ENCODE measurements at regions not wholly inside any gene's neighbourhood (a gene's known extent, or its start where the extent isn't known, plus 50 kb on each side); places are given as distances from the start of the nearest gene placed in this dataset.

- Mint-ChIP-seq H3K36me3 (ENCODE audit: low read depth) (no peaks in the 10 kb centered on the region), H3K9me3 (no peaks in the 10 kb centered on the region), H3K4me1 (ENCODE audit: low read depth) (no peaks in the 10 kb centered on the region), H3K4me3 (no peak overlapping the region), H3K27me3 (peaks cover 25% of the 10 kb centered on the region), H3K27ac (no peak overlapping the region)
Observed at GRCh38 chr18:57991552-57991951, 52.5 kb upstream of the NEDD4L start.

DNA sequence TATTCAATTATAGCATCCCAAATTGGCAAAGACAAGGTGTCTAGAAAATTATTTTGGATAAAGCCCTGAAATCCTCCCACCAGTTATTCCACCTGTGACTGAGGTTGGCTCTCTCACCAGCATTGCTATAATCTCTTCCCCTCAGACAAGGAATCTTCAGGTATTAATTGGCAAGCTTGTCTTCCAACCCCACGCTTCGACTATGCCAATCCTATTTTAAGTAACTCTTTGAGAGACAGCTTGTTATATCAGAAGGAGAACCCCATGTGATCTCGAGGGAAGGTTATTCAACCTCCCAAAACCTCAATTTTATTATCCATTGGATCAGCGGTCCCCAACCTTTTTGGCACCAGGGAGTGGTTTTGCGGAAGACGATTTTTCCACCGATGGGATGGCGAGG is 54.5 kb upstream of the NEDD4L start:
- Mint-ChIP-seq H3K9me3 (no peaks in the 10 kb centered on the region), H3K27ac (no peak overlapping the region), H3K36me3 (ENCODE audit: low read depth) (no peaks in the 10 kb centered on the region), H3K27me3 (peaks cover 16% of the 10 kb centered on the region), H3K4me3 (no peak overlapping the region), H3K4me1 (ENCODE audit: low read depth) (no peaks in the 10 kb centered on the region)

DNA sequence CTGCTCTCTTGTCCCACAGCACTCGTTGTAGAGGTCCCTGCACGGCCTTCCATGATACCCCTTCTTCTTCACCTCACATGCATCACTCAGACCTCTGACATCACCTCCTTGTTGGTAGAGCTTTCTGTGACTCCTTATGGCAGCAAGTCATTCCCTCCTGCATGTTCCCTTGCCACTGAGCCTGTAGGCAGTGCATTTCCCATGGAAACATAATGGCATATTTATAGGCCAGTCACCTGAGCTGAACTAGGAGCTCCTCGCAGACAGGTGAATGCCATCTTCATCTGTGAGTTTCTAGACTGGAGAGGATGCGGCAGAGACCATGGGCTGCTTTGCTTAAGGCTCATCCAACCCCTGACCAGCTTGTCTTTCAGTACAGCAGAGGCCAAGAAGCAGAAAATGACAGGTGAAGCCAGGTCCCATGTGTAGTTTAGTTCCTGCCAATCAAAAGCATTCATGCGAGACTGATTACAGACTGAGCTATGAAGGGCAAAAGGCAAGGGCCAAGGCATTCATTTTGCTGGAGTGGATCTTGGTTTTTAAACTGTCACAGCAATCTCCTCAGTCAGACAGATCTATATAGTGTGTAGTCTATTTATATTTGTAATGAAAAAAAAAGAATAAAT is 59.4 kb upstream of the NEDD4L start:
- no peaks in the 10 kb centered on the region for H3K9me3 Mint-ChIP-seq
- no peaks in the 10 kb centered on the region for H3K36me3 Mint-ChIP-seq (ENCODE audit: low read depth)
- no peak overlapping the region for H3K27ac Mint-ChIP-seq
- no peaks in the 10 kb centered on the region for H3K4me1 Mint-ChIP-seq (ENCODE audit: low read depth)
- H3K27me3 Mint-ChIP-seq = peaks cover 13% of the 10 kb centered on the region
- H3K4me3 Mint-ChIP-seq = no peak overlapping the region

DNA sequence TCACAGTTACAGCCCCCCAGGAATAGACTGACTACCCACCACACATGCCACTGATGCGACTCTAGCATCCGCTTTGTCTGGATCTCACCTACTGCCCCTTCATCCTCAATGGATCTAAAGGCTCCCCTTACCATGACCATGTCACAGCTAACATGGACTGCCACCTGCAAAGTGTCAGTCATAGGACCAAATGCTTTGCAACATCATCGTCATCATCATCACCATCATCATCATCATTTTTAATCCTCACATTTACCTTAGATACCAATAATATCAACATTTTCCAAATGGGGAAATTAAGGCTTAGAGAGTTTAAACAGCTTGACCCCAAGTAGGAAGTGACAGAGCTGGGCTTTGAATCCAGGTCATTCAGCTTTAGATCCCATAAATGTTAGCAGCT is 60.1 kb upstream of the NEDD4L start:
- Mint-ChIP-seq H3K36me3 (ENCODE audit: low read depth) (no peaks in the 10 kb centered on the region), H3K9me3 (no peaks in the 10 kb centered on the region), H3K27me3 (peaks cover 12% of the 10 kb centered on the region), H3K4me3 (no peak overlapping the region), H3K4me1 (ENCODE audit: low read depth) (no peaks in the 10 kb centered on the region), H3K27ac (no peak overlapping the region)

- Mint-ChIP-seq H3K4me1 (ENCODE audit: low read depth) (no peaks in the 10 kb centered on the region), H3K36me3 (ENCODE audit: low read depth) (no peaks in the 10 kb centered on the region), H3K27ac (no peak overlapping the region), H3K27me3 (peaks cover 12% of the 10 kb centered on the region), H3K4me3 (no peak overlapping the region), H3K9me3 (no peaks in the 10 kb centered on the region)
Observed at GRCh38 chr18:57983472-57983871, 60.6 kb upstream of the NEDD4L start.

- Mint-ChIP-seq H3K4me3 (no peak overlapping the region), H3K9me3 (no peaks in the 10 kb centered on the region), H3K27ac (no peak overlapping the region), H3K4me1 (ENCODE audit: low read depth) (no peaks in the 10 kb centered on the region), H3K36me3 (ENCODE audit: low read depth) (no peaks in the 10 kb centered on the region), H3K27me3 (peaks cover 15% of the 10 kb centered on the region)
Observed at GRCh38 chr18:57982372-57983021, 61.5 kb upstream of the NEDD4L start.

DNA sequence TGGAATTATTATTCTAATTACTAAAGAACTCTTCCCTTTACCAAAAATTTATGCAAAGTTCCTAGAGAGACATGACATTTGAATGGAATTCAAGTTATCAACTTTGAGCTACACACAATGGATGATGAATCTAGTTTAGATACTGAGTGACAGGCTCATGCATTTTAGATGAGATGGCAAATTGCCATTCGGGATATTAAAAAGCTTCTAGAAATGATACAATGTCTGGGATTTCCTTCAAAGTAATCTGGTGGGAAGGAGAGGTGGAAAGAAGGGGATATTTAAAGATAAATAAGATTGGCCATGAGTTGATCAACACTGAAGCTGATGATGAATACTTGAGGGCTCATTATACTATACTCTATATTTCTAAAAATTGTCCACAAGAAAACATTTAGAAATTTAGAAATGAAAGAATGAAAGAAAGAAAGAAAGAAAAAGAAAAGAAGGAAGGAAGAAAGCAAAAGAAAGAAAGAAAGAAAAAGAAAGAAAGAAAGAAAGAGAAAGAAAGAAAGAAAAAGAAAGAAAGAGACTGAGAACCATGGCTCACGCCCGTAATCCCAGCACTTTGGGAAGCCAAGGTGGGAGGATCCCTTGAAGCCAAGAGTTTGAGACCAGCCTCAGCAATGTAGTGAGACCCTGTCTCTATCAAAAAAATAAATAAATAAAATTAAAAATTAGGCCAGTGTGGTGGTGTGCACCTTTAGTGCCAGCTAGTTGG is 62.6 kb upstream of the NEDD4L start:
- no peak overlapping the region for H3K27ac Mint-ChIP-seq
- H3K9me3 Mint-ChIP-seq = no peaks in the 10 kb centered on the region
- no peaks in the 10 kb centered on the region for H3K36me3 Mint-ChIP-seq (ENCODE audit: low read depth)
- no peaks in the 10 kb centered on the region for H3K4me1 Mint-ChIP-seq (ENCODE audit: low read depth)
- no peak overlapping the region for H3K4me3 Mint-ChIP-seq
- H3K27me3 Mint-ChIP-seq = peaks cover 15% of the 10 kb centered on the region

DNA sequence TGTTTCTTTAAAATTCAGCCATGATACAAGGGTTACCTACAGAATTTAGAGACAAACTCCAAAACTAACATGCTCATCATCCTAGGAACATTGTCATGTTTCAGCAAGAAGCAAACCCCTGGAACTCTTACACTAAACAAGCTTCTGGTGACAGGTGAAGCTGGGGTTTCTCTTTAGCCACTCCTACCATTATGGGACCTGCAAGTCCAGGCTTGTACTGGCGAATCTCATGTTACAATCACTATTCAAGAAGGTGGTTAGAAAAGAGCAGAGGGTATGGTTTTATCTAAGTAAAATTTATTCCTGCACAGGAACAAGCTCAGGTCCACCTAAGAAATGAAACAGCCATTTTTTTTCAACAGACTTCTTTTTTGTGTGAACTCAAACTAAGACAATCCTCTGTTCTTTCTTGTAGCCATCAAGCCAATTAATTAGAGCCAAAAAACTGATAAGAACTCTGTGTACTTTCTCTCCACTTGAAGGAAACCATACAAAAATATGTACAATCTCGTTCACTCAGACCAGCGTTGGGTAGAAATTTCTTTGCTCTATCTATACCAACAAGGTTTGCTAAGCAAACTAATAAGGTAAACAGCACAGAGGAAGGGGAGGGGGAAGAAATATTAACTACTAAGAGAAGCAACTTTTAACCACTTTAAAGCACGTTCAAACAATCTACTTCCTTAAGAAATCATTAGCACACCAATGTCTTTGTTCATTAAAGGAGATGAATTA is 63.3 kb upstream of the NEDD4L start:
- Mint-ChIP-seq H3K27me3 (peaks cover 15% of the 10 kb centered on the region), H3K27ac (no peak overlapping the region), H3K9me3 (no peaks in the 10 kb centered on the region), H3K4me1 (ENCODE audit: low read depth) (peaks cover 6% of the 10 kb centered on the region), H3K4me3 (no peak overlapping the region), H3K36me3 (ENCODE audit: low read depth) (no peaks in the 10 kb centered on the region)

DNA sequence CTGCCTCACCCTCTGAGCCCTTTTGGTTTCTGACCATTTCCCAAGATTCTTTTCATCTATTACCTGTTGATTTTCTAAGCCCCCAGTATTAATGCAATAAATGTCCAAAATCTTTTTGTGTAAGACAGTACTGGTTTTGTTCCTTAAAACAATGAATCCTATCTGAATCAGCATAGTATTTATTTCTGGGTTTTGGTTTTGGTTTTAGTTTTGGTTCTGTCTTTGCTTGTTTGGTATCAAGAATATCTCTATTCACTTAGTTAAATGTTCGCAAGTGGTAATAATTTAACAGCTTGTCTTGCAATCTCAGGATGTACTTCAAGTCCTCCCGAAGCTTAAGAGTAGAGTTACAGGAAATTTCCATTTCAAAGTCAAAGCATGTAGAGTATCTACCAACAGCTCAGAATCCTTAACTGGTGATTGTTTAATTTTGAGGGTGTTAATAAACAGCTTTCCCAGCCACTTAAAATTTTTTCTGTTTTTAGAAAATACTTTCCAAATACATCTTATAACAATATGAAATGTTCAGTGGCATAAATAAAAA is 67.7 kb upstream of the NEDD4L start:
- H3K36me3 Mint-ChIP-seq (ENCODE audit: low read depth) = no peaks in the 10 kb centered on the region
- peaks cover 7% of the 10 kb centered on the region for H3K4me1 Mint-ChIP-seq (ENCODE audit: low read depth)

DNA sequence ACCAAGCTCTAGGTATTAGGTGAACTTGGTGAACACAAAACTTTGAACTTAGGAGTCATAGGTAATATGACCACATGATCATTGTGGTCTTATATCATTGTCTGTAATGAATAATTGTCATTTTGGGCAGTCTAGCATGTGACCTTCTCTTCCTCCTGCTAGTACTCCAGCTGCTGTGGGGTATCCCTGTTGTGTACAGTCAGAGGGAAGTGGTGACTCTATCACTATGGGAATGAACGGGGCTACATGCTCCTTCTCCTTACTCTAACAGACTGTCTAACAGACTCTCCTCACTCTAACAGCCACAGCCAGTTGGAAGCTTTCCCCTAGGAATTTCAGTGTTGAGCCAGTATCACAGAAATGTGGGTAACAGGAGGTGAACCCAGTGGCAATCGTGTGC is 68.2 kb upstream of the NEDD4L start:
- H3K27ac Mint-ChIP-seq = no peak overlapping the region
- H3K4me3 Mint-ChIP-seq = no peak overlapping the region
- peaks cover 3% of the 10 kb centered on the region for H3K27me3 Mint-ChIP-seq
- H3K4me1 Mint-ChIP-seq (ENCODE audit: low read depth) = peaks cover 7% of the 10 kb centered on the region
- no peaks in the 10 kb centered on the region for H3K9me3 Mint-ChIP-seq
- no peaks in the 10 kb centered on the region for H3K36me3 Mint-ChIP-seq (ENCODE audit: low read depth)

More for the DNA sequence above, 67.7 kb upstream of the NEDD4L start:
- H3K4me3 Mint-ChIP-seq = no peak overlapping the region
- no peak overlapping the region for H3K27ac Mint-ChIP-seq
- no peaks in the 10 kb centered on the region for H3K9me3 Mint-ChIP-seq
- peaks cover 5% of the 10 kb centered on the region for H3K27me3 Mint-ChIP-seq

DNA sequence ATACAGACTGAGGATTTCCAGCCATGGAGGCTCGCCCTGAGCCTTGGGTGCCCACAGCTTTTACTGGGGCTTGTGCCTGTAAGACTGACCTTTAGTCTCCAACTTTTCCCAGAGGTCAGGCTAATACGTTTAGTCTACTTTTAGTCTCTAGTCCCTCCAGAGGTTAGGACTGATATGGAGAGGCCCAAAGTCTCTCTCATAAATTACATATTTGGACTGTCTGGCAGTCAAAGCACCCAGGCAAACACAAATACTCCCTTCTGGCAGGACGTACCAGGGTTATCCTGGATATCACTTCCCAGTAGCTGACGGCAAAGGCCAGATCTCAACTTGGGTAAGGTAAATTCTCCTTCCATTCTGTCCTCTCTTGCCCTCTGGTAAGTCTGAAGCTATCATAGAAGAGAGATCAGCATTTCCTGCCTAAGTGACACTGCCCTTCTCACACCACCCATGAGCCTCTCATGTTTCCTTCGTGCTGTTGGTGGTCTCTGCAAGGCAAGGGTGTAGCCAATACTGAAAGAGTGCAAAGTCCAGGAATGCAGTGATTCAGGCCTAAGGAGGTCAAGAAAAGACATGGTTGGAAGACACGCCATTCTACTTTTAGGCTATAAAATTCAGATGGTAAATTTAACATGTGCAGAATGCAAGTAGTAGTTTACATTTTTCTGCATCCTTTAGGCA is 69.3 kb upstream of the NEDD4L start:
- Mint-ChIP-seq H3K4me3 (no peak overlapping the region), H3K27ac (no peak overlapping the region), H3K9me3 (no peaks in the 10 kb centered on the region), H3K4me1 (ENCODE audit: low read depth) (peaks cover 11% of the 10 kb centered on the region), H3K27me3 (peaks cover 3% of the 10 kb centered on the region), H3K36me3 (ENCODE audit: low read depth) (no peaks in the 10 kb centered on the region)

- H3K4me1 Mint-ChIP-seq (ENCODE audit: low read depth) = peaks cover 11% of the 10 kb centered on the region
- H3K9me3 Mint-ChIP-seq = no peaks in the 10 kb centered on the region
- H3K36me3 Mint-ChIP-seq (ENCODE audit: low read depth) = no peaks in the 10 kb centered on the region
- H3K27me3 Mint-ChIP-seq = peaks cover 3% of the 10 kb centered on the region
- no peak overlapping the region for H3K27ac Mint-ChIP-seq
- no peak overlapping the region for H3K4me3 Mint-ChIP-seq
Observed at GRCh38 chr18:57973889-57974288, 70.1 kb upstream of the NEDD4L start.

- Mint-ChIP-seq H3K27ac (no peak overlapping the region), H3K9me3 (no peaks in the 10 kb centered on the region), H3K4me1 (ENCODE audit: low read depth) (peaks cover 4% of the 10 kb centered on the region), H3K27me3 (no peaks in the 10 kb centered on the region), H3K4me3 (no peak overlapping the region), H3K36me3 (ENCODE audit: low read depth) (no peaks in the 10 kb centered on the region)
Observed at GRCh38 chr18:57970356-57971095, 73.5 kb upstream of the NEDD4L start.

GRCh38 chr18:57969824-57970223 is 74.2 kb upstream of the NEDD4L start:
- no peaks in the 10 kb centered on the region for H3K9me3 Mint-ChIP-seq
- H3K27me3 Mint-ChIP-seq = no peaks in the 10 kb centered on the region
- no peak overlapping the region for H3K27ac Mint-ChIP-seq
- H3K4me3 Mint-ChIP-seq = no peak overlapping the region
- no peaks in the 10 kb centered on the region for H3K36me3 Mint-ChIP-seq (ENCODE audit: low read depth)
- H3K4me1 Mint-ChIP-seq (ENCODE audit: low read depth) = peaks cover 4% of the 10 kb centered on the region

All from stimulated activated naive CD8-positive, alpha-beta T cell treated with anti-CD3 and anti-CD28 coated beads, Interleukin-15, Interleukin-2, amounts not matched to agents 100 ng/mL and 50 ng/mL, for 24 hours (primary cell).